Kidney (tissue), 13 donors: ENCODE measurements at regions not wholly inside any gene's neighbourhood (a gene's known extent, or its start where the extent isn't known, plus 50 kb on each side); places are given as distances from the start of the nearest gene placed in this dataset.

ENCODE experiments used
- DNase-seq, 5 donors: peaks; one replicate each; pipeline ENCODE4 v3.0.0-alpha.2; 2013 to 2020
- FAIRE-seq: peaks from 2 replicates; lab custom pipeline; 2012; peaks lifted over from hg19 to GRCh38; lab: Jason Lieb, UNC
- H3K27ac ChIP-seq, 2 donors: one replicate each; pipeline ENCODE4 v1.7.0; 2013; ENCODE audit warnings: low read depth in 2 of 2, low read length in 2 of 2, inconsistent platforms in 1 of 2
- H3K27me3 ChIP-seq: one replicate; pipeline ENCODE4 v1.7.1; 2013; ENCODE audit warnings: low read length, inconsistent platforms; ENCODE audit not compliant: control insufficient read depth, insufficient read depth
- H3K36me3 ChIP-seq, 3 donors: one replicate each; pipeline versions ENCODE4 v1.7.0 to v1.7.1; 2013; ENCODE audit warnings: low read length in 3 of 3, control low read depth in 1 of 3, inconsistent platforms in 1 of 3; ENCODE audit not compliant: insufficient read depth in 3 of 3, control insufficient read depth in 2 of 3
- H3K4me1 ChIP-seq, 3 donors: one replicate each; pipeline versions ENCODE4 v1.7.0 to v1.7.1; 2013; ENCODE audit warnings: low read length in 3 of 3, inconsistent platforms in 1 of 3, low read depth in 1 of 3; ENCODE audit not compliant: control insufficient read depth in 2 of 3, insufficient read depth in 2 of 3
- H3K4me3 ChIP-seq, 3 donors: one replicate each; pipeline versions ENCODE4 v1.7.0 to v1.8.1; 2013; ENCODE audit warnings: low read length in 3 of 3, control low read depth in 1 of 3, inconsistent platforms in 1 of 3
- H3K9ac ChIP-seq, 3 donors: one replicate each; pipeline versions ENCODE4 v1.7.0 to v1.7.1; 2013; ENCODE audit warnings: low read length in 3 of 3, control low read depth in 1 of 3, inconsistent platforms in 1 of 3
- H3K9me3 ChIP-seq, 3 donors: one replicate each; pipeline versions ENCODE4 v1.7.0 to v1.7.1; 2013; ENCODE audit warnings: low read length in 3 of 3, control low read depth in 1 of 3, inconsistent platforms in 1 of 3; ENCODE audit not compliant: control insufficient read depth in 2 of 3, insufficient read depth in 1 of 3
- intact Hi-C: fragments of 100-400 bp; cut with DNase I; formaldehyde crosslinking; loops from one replicate; pipeline ENCODE4 v1.11.1; 2022
- TF ChIP-seq, protein P1 (sequence below): IDR thresholded peaks from 3 replicates; pipeline ENCODE4 v1.5.1; 2012; ENCODE audit warnings: mild to moderate bottlenecking, moderate library complexity, borderline replicate concordance; ENCODE audit not compliant: insufficient read depth; ENCODE audit errors: extremely low read depth
- donor health status: control.
- donor health status: control.
- donor health status: control.
- donor health status: control.
- donor health status: control.
- donor health status: DM: yes; HTN: yes; CAD: no.
- donor health status: Normal renal cell carcinoma (clear cell type).

DNA sequence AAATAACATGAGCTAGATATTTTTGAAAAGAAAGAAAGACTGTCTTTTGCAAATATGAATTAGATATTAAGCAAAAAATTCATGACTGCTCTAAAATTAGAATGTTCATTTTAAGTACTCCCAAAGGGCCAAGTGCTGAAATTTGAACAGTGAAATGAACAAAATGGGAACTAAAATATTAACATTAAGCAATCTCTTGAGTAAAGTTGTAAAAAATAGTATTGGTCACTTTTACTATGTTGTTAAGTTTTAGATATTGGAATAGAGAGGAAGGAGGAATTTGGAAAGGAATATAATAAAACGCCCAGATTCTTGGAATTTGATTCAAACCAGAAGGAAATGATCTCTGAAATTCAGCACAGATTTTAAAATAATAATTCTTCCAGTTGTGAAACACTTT, 125.9 kb upstream of the ANK2 start:
- Histone ChIP-seq H3K4me3 (no peak overlapping the region), H3K9me3 (no peaks in the 10 kb centered on the region), H3K4me1 (no peaks in the 10 kb centered on the region), H3K36me3 (no peaks in the 10 kb centered on the region), H3K27ac (no peak overlapping the region), H3K27me3 (no peaks in the 10 kb centered on the region), H3K9ac (no peak overlapping the region)
- FAIRE-seq (peak; percentile 21), DNase-seq (no peak)
- intact Hi-C loops: no loop called here
- TF ChIP-seq, protein P1, sequence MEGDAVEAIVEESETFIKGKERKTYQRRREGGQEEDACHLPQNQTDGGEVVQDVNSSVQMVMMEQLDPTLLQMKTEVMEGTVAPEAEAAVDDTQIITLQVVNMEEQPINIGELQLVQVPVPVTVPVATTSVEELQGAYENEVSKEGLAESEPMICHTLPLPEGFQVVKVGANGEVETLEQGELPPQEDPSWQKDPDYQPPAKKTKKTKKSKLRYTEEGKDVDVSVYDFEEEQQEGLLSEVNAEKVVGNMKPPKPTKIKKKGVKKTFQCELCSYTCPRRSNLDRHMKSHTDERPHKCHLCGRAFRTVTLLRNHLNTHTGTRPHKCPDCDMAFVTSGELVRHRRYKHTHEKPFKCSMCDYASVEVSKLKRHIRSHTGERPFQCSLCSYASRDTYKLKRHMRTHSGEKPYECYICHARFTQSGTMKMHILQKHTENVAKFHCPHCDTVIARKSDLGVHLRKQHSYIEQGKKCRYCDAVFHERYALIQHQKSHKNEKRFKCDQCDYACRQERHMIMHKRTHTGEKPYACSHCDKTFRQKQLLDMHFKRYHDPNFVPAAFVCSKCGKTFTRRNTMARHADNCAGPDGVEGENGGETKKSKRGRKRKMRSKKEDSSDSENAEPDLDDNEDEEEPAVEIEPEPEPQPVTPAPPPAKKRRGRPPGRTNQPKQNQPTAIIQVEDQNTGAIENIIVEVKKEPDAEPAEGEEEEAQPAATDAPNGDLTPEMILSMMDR: no peak

DNA sequence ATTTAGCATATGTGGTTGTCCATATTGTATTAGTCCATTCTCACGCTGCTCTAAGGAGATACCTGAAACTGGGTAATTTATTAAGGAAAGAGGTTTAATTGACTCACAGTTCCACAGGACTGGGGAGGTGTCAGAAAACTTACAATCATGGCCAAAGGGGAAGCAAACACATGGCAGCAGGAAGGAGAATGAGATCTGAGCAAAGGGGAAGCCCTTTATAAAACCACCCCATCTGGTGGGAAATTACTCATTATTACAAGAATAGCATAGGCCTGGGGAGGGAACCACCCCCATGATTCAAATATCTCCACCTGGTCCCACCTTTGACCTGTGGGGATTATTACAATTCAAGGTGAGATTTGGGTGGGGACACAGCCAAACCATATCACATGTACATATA, 122.6 kb upstream of the ANK2 start:
- Histone ChIP-seq H3K36me3 (no peaks in the 10 kb centered on the region), H3K9ac (no peak overlapping the region), H3K27ac (no peak overlapping the region), H3K9me3 (no peaks in the 10 kb centered on the region), H3K27me3 (no peaks in the 10 kb centered on the region), H3K4me3 (no peak overlapping the region), H3K4me1 (no peaks in the 10 kb centered on the region)
- TF ChIP-seq, protein P1: no peak
- no peak for DNase-seq
- intact Hi-C loops: no loop called here
- FAIRE-seq: no peak

DNA sequence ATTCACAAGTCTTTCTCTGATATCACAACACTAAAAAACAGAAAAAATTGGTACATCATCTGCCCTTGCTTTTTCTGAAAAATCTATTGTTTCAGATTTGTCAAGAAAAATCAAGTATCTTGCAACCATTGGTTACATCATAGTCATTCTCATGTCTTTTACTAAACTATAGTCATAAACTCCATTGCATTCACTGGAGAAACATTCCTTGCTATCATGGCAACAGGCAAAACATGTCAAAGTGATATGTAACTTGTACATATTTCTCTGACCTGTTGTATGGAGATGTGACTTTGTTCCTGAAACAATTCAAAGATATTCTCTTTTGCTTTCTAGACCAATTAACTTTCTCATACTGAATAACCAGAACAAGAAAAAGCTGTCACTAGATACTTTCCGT, 121.9 kb upstream of the ANK2 start:
- no peaks in the 10 kb centered on the region for H3K36me3 ChIP-seq
- DNase-seq: peak in 2 of 5 donors; percentile 45 to 66
- TF ChIP-seq, protein P1: no peak
- H3K27ac ChIP-seq: no peak overlapping the region
- no peaks in the 10 kb centered on the region for H3K4me1 ChIP-seq
- no peaks in the 10 kb centered on the region for H3K9me3 ChIP-seq
- H3K27me3 ChIP-seq: no peaks in the 10 kb centered on the region
- FAIRE-seq: no peak
- no peak overlapping the region for H3K9ac ChIP-seq
- intact Hi-C loops: no loop called here
- no peak overlapping the region for H3K4me3 ChIP-seq

DNA sequence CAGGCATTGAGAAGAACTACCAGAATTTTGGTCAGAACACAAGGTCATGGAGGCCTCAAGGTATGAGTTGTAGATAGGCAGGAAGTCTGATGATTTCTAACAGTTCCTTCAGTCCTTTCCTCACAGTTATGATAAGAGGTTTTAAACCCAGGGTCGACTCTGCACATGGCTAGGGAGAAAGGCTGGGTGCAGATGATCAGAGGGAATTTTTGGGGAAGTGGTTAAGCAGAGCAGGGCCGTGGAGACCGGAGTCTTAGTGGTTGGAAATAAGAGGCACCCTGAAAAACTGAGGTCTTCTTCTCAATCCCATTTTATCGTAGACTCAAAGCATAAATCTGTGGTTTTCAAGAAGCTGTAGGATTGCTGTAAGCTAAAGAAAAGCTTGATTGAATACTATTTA, 118.5 kb upstream of the ANK2 start:
- Histone ChIP-seq H3K27ac (no peak overlapping the region), H3K9ac (no peak overlapping the region), H3K4me1 (no peaks in the 10 kb centered on the region), H3K36me3 (no peaks in the 10 kb centered on the region), H3K4me3 (no peak overlapping the region), H3K9me3 (no peaks in the 10 kb centered on the region), H3K27me3 (no peaks in the 10 kb centered on the region)
- DNase-seq: no peak
- TF ChIP-seq, protein P1: no peak
- FAIRE-seq: no peak
- intact Hi-C loops: no loop called here
